ENCODE measurements at regions not wholly inside any gene's neighbourhood (a gene's known extent, or its start where the extent isn't known, plus 50 kb on each side); places are given as distances from the start of the nearest gene placed in this dataset.

DNA sequence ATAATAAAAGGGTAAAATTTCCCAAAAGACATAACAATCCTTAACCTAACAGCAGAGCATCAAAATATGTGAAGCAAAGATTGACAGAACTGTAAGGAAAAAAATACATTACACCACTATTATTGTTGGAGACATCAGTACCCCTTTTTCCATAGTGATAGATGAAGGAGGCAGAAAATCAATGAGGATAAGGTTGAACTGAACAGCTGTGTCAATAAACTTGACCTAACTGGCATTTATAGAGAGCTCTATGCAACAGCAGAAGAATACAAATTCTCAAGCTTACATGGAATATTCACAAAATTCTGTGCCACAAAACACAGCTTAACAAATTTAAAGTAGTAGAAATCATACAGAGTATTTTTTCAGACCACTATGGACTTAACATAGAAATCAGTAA is 195.0 kb upstream of the ELAC2 start:
- no peaks in the 10 kb centered on the region for H3K36me3 Mint-ChIP-seq (ENCODE audit: insufficient read depth, unreplicated experiment)
- BruUV-seq (replicated peaks): no TSS peak
- TF ChIP-seq CTCF (IDR thresholded peaks at IDR 0.05; ENCODE audit: unreplicated experiment): no peak
- peaks cover 8% of the 10 kb centered on the region for H3K9me3 Mint-ChIP-seq (ENCODE audit: low read depth, unreplicated experiment)
- no peaks in the 10 kb centered on the region for H3K4me1 Mint-ChIP-seq (ENCODE audit: low read depth, unreplicated experiment)
- H3K27ac Mint-ChIP-seq (ENCODE audit: unreplicated experiment): no peak overlapping the region
- CTCF ChIA-PET: no interaction called here
- intact Hi-C loops (cut with micrococcal nuclease; ENCODE audit: unreplicated experiment): no loop called here
- no peak for DNase-seq
- H3K27me3 Mint-ChIP-seq (ENCODE audit: unreplicated experiment): no peaks in the 10 kb centered on the region
- no peak overlapping the region for H3K4me3 Mint-ChIP-seq (ENCODE audit: low read depth, unreplicated experiment)

GRCh38 chr17:13209081-13209480 is 191.3 kb upstream of the ELAC2 start:
- H3K36me3 Mint-ChIP-seq (ENCODE audit: insufficient read depth, unreplicated experiment): no peaks in the 10 kb centered on the region
- peaks cover 24% of the 10 kb centered on the region for H3K9me3 Mint-ChIP-seq (ENCODE audit: low read depth, unreplicated experiment)
- DNase-seq: no peak

DNA sequence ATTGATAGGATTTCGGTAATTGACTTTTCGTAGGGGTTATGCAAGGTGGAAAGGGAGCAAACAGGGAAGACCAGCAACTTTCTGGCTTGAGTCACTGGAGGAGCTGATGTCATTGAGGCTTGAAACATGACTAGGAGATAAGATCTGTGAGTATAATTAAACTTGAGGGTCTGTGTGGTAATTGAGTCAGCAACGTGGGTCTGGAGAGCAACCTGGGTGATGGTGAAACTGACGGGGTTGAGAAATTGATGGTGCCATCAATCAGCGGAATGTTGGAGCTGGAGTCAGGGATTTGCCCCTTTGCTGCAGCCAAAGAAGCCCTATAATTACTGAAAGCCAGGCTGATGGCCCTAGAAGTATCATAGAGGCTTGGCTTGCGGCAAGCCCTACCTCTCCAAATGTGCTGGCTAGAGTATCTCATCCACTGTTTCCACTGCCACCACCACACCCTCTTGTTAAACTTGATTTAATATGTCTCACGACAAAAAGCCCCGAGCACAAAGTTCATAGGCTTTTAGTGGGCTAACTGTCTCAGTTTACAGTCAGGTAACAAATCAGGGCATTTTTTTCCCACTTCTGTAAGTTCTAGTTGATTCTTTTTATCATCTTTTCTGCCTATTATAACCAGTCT is 186.9 kb upstream of the ELAC2 start:
- intact Hi-C loops (cut with micrococcal nuclease; ENCODE audit: unreplicated experiment): no loop called here
- no peak overlapping the region for H3K4me3 Mint-ChIP-seq (ENCODE audit: low read depth, unreplicated experiment)
- H3K27ac Mint-ChIP-seq (ENCODE audit: unreplicated experiment): no peak overlapping the region
- peaks cover 22% of the 10 kb centered on the region for H3K9me3 Mint-ChIP-seq (ENCODE audit: low read depth, unreplicated experiment)
- no peaks in the 10 kb centered on the region for H3K36me3 Mint-ChIP-seq (ENCODE audit: insufficient read depth, unreplicated experiment)
- BruUV-seq (replicated peaks): no TSS peak
- DNase-seq: no peak
- CTCF ChIA-PET: no interaction called here
- no peaks in the 10 kb centered on the region for H3K4me1 Mint-ChIP-seq (ENCODE audit: low read depth, unreplicated experiment)
- no peak for TF ChIP-seq CTCF (IDR thresholded peaks at IDR 0.05; ENCODE audit: unreplicated experiment)
- H3K27me3 Mint-ChIP-seq (ENCODE audit: unreplicated experiment): no peaks in the 10 kb centered on the region

More at GRCh38 chr17:13209081-13209480, 191.3 kb upstream of the ELAC2 start:
- BruUV-seq (replicated peaks): no TSS peak
- Mint-ChIP-seq H3K4me3 (ENCODE audit: low read depth, unreplicated experiment) (no peak overlapping the region), H3K4me1 (ENCODE audit: low read depth, unreplicated experiment) (no peaks in the 10 kb centered on the region), H3K27ac (ENCODE audit: unreplicated experiment) (no peak overlapping the region), H3K27me3 (ENCODE audit: unreplicated experiment) (no peaks in the 10 kb centered on the region)
- intact Hi-C loops (cut with micrococcal nuclease; ENCODE audit: unreplicated experiment): no loop called here
- CTCF ChIA-PET: no interaction called here
- TF ChIP-seq CTCF (IDR thresholded peaks at IDR 0.05; ENCODE audit: unreplicated experiment): no peak

GRCh38 chr17:13202835-13203234 is 185.0 kb upstream of the ELAC2 start:
- DNase-seq: no peak
- no peak for TF ChIP-seq CTCF (IDR thresholded peaks at IDR 0.05; ENCODE audit: unreplicated experiment)
- peaks cover 26% of the 10 kb centered on the region for H3K9me3 Mint-ChIP-seq (ENCODE audit: low read depth, unreplicated experiment)
- H3K27ac Mint-ChIP-seq (ENCODE audit: unreplicated experiment): no peak overlapping the region
- H3K36me3 Mint-ChIP-seq (ENCODE audit: insufficient read depth, unreplicated experiment): no peaks in the 10 kb centered on the region
- no peaks in the 10 kb centered on the region for H3K4me1 Mint-ChIP-seq (ENCODE audit: low read depth, unreplicated experiment)
- intact Hi-C loops (cut with micrococcal nuclease; ENCODE audit: unreplicated experiment): no loop called here
- no peak overlapping the region for H3K4me3 Mint-ChIP-seq (ENCODE audit: low read depth, unreplicated experiment)
- CTCF ChIA-PET: no interaction called here
- H3K27me3 Mint-ChIP-seq (ENCODE audit: unreplicated experiment): no peaks in the 10 kb centered on the region
- no TSS peak for BruUV-seq (replicated peaks)

Data from Calu3 (cell line).